ENCODE measurements at regions not wholly inside any gene's neighbourhood (a gene's known extent, or its start where the extent isn't known, plus 50 kb on each side); places are given as distances from the start of the nearest gene placed in this dataset.

DNA sequence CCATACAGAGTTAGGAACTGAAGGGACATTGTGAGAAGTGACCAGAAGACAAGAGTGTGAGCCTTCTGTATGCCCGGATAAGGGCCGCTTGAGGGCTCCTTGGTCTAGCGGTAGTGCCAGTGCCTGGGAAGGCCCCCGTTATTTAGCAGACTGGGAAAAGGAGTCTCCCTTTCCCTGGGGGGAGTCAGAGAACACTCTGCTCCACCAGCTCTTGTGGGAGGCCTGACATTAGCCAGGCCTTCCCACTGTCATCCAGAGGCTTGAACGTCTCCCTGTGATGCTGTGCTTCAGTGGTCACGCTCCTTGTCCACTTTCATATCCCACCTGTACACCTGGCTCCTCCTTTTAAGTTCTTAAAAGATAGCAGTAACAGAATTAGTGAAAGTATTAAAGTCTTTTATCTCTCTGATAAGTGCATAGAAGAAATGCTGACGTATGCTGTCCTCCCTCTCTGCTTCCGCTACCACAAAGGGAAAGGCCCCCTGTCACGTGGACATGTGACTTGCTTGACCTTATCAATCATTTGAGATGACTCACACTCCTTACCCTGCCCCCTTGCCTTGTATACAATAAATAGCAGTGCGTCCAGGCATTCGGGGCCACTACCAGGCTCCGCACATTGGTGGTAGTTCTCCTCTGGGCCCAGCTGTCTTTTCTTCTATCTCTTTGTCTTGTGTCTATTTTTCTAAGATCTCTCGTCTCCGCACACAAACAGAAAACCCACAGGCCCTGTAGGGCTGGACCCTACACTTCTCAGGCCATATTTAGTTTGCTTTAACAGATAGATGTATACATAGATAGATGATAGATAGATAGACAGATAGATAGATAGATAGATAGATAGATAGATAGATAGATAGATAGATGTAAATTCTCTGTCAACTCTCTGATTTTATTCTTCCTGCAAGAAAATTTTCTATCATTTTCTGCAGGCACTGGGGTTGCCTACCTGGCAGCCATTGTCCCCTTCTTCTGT lies 131.5 kb upstream of the JCAD start:
- peaks cover 10% of the 10 kb centered on the region for H3K4me1 Mint-ChIP-seq (ENCODE audit: insufficient read depth, unreplicated experiment)
- DNase-seq (ENCODE audit: unreplicated experiment) = no peak
- H3K36me3 Mint-ChIP-seq (ENCODE audit: insufficient read depth, unreplicated experiment) = no peaks in the 10 kb centered on the region
- intact Hi-C loops (cut with micrococcal nuclease) = no loop called here
- peaks cover 8% of the 10 kb centered on the region for H3K9me3 Mint-ChIP-seq (ENCODE audit: unreplicated experiment)
- H3K27me3 Mint-ChIP-seq (ENCODE audit: insufficient read depth, unreplicated experiment) = peaks cover 11% of the 10 kb centered on the region
- TF ChIP-seq CTCF (IDR thresholded peaks at IDR 0.05; ENCODE audit: unreplicated experiment) = no peak
- H3K27ac Mint-ChIP-seq (ENCODE audit: low read depth, unreplicated experiment) = no peak overlapping the region
- POLR2A ChIA-PET = no interaction called here
- H3K4me3 Mint-ChIP-seq (ENCODE audit: unreplicated experiment) = no peak overlapping the region
- no TSS peak for BruUV-seq (replicated peaks)
- CTCF ChIA-PET = no interaction called here

- Mint-ChIP-seq H3K36me3 (ENCODE audit: insufficient read depth, unreplicated experiment) (no peaks in the 10 kb centered on the region), H3K9me3 (ENCODE audit: unreplicated experiment) (peaks cover 2% of the 10 kb centered on the region), H3K4me1 (ENCODE audit: insufficient read depth, unreplicated experiment) (peaks cover 18% of the 10 kb centered on the region), H3K4me3 (ENCODE audit: unreplicated experiment) (no peak overlapping the region), H3K27ac (ENCODE audit: low read depth, unreplicated experiment) (no peak overlapping the region), H3K27me3 (ENCODE audit: insufficient read depth, unreplicated experiment) (peaks cover 4% of the 10 kb centered on the region)
- TF ChIP-seq CTCF (IDR thresholded peaks at IDR 0.05; ENCODE audit: unreplicated experiment) = no peak
- DNase-seq (ENCODE audit: unreplicated experiment) = no peak
- BruUV-seq (replicated peaks) = no TSS peak
- CTCF ChIA-PET = interaction anchor here (0.6 kb wide), 1 partner anchor 54 kb away, joined by 4 read pairs; no protein-coding TSS in a partner anchor
- POLR2A ChIA-PET = interaction anchor here (0.6 kb wide), 1 partner anchor 10 kb away, joined by 3 read pairs; no protein-coding TSS in a partner anchor
- intact Hi-C loops (cut with micrococcal nuclease) = no loop called here
These were observed 129.8 kb upstream of the JCAD start for GRCh38 chr10:30189238-30189580.

- no peak overlapping the region for H3K27ac Mint-ChIP-seq (ENCODE audit: low read depth, unreplicated experiment)
- TF ChIP-seq CTCF (IDR thresholded peaks at IDR 0.05; ENCODE audit: unreplicated experiment) = no peak
- BruUV-seq (replicated peaks) = no TSS peak
- ChIA-PET CTCF (interaction anchor here (0.6 to 0.7 kb wide), 2 partner anchors 16 to 55 kb away, joined by 3 to 4 read pairs; no protein-coding TSS in a partner anchor), POLR2A (interaction anchor here (0.6 kb wide), 1 partner anchor 10 kb away, joined by 3 read pairs; no protein-coding TSS in a partner anchor)
- DNase-seq (ENCODE audit: unreplicated experiment) = no peak
- no peaks in the 10 kb centered on the region for H3K36me3 Mint-ChIP-seq (ENCODE audit: insufficient read depth, unreplicated experiment)
- H3K27me3 Mint-ChIP-seq (ENCODE audit: insufficient read depth, unreplicated experiment) = no peaks in the 10 kb centered on the region
- peaks cover 18% of the 10 kb centered on the region for H3K4me1 Mint-ChIP-seq (ENCODE audit: insufficient read depth, unreplicated experiment)
- H3K9me3 Mint-ChIP-seq (ENCODE audit: unreplicated experiment) = no peaks in the 10 kb centered on the region
- intact Hi-C loops (cut with micrococcal nuclease) = no loop called here
- no peak overlapping the region for H3K4me3 Mint-ChIP-seq (ENCODE audit: unreplicated experiment)
These were observed 129.3 kb upstream of the JCAD start for GRCh38 chr10:30188556-30189237.

GRCh38 chr10:30188101-30188500 lies 128.7 kb upstream of the JCAD start:
- Mint-ChIP-seq H3K27ac (ENCODE audit: low read depth, unreplicated experiment) (no peak overlapping the region), H3K27me3 (ENCODE audit: insufficient read depth, unreplicated experiment) (no peaks in the 10 kb centered on the region), H3K4me1 (ENCODE audit: insufficient read depth, unreplicated experiment) (peaks cover 23% of the 10 kb centered on the region), H3K36me3 (ENCODE audit: insufficient read depth, unreplicated experiment) (no peaks in the 10 kb centered on the region), H3K4me3 (ENCODE audit: unreplicated experiment) (no peak overlapping the region), H3K9me3 (ENCODE audit: unreplicated experiment) (no peaks in the 10 kb centered on the region)
- intact Hi-C loops (cut with micrococcal nuclease) = no loop called here
- no peak for TF ChIP-seq CTCF (IDR thresholded peaks at IDR 0.05; ENCODE audit: unreplicated experiment)
- ChIA-PET POLR2A (no interaction called here), CTCF (interaction anchor here (0.6 to 0.7 kb wide), 3 partner anchors 17 to 53 kb away, joined by 3 read pairs; no protein-coding TSS in a partner anchor)
- no peak for DNase-seq (ENCODE audit: unreplicated experiment)
- BruUV-seq (replicated peaks) = no TSS peak

Measured in MCF 10A (cell line).